NT2/D1 (cell line): ENCODE measurements at regions not wholly inside any gene's neighbourhood (a gene's known extent, or its start where the extent isn't known, plus 50 kb on each side); places are given as distances from the start of the nearest gene placed in this dataset.

Experiments used
- DNase-seq: peaks from one replicate; pipeline ENCODE4 v3.0.0-alpha.2; 2011; ENCODE audit warnings: low read depth, low spot score
- H3K27me3 ChIP-seq: 2 replicates; pipeline ENCODE4 v1.6.0; 2011; ENCODE audit warnings: mild to moderate bottlenecking; ENCODE audit not compliant: insufficient read length, insufficient read depth
- H3K36me3 ChIP-seq: 2 replicates; pipeline ENCODE4 v1.6.1; 2011; ENCODE audit warnings: mild to moderate bottlenecking, low read length, mixed read lengths; ENCODE audit not compliant: insufficient read depth, insufficient read length
- H3K4me1 ChIP-seq: 2 replicates; pipeline ENCODE4 v1.5.1; 2011; ENCODE audit not compliant: insufficient read depth, insufficient read length
- H3K4me3 ChIP-seq: 2 replicates; pipeline ENCODE4 v1.5.1; 2011; ENCODE audit warnings: low read depth; ENCODE audit not compliant: insufficient read length
- H3K9ac ChIP-seq: 2 replicates; pipeline ENCODE4 v1.6.0; 2011; ENCODE audit warnings: low read depth; ENCODE audit not compliant: insufficient read length
- H3K9me3 ChIP-seq: 2 replicates; pipeline ENCODE4 v1.5.1; 2011; ENCODE audit warnings: mild to moderate bottlenecking, low read length; ENCODE audit not compliant: insufficient read depth
- SUZ12 ChIP-seq: IDR thresholded peaks from 2 replicates; pipeline ENCODE4 v1.6.1; 2011; ENCODE audit not compliant: insufficient read length, insufficient read depth; ENCODE audit errors: extremely low read depth
- YY1 ChIP-seq: IDR thresholded peaks from 2 replicates; pipeline ENCODE4 v1.6.1; 2011; ENCODE audit not compliant: insufficient read length, insufficient read depth
- ZNF274 ChIP-seq: IDR thresholded peaks from 2 replicates; pipeline ENCODE4 v1.6.1; 2011; ENCODE audit warnings: mild to moderate bottlenecking, low read depth, low read length

DNA sequence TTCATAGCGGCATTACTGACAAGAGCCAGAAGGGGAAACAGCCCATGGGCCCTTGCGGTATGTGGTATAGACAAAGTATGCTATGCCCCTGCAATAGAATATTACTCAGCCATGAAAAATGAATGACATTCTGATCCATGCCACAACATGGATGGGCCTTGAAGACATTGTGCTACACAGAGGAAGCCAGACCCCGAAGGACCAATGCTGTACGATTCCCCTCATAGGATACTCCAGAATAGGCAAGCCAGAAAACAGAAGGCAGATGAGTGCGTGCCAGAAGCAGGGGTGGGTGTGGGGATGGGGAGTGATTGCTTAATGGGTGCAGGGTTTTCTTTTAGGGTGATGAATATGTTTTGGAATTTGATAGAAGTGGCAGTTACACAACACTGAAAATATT lies 342.0 kb downstream of the TEX29 start:
- DNase-seq, result no peak
- Histone ChIP-seq H3K9me3 (no peaks in the 10 kb centered on the region), H3K27me3 (no peaks in the 10 kb centered on the region), H3K4me3 (no peak overlapping the region), H3K36me3 (no peaks in the 10 kb centered on the region), H3K9ac (no peak overlapping the region), H3K4me1 (peaks cover 3% of the 10 kb centered on the region)
- TF ChIP-seq ZNF274 (no peak), SUZ12 (no peak), YY1 (no peak)

DNA sequence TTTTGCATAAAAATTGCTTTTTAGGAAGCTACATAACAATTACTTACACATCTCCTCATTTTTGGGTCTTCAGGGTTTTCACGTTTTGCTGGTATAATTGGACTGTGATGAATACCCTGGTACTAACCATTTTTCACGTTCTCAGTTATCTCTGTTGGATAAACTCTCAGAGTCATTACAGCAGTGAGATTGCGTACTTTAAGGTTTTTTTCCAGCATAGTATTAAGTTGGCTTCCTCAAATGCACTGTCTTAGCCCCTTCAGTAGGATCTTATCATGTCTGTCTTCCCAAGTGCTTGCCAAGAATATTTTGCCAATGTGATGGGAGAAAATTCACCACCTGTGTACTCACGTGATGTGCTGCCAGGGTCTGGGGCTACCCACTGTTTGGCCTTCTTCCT lies 342.5 kb downstream of the TEX29 start:
- no peak for TF ChIP-seq SUZ12
- no peak for TF ChIP-seq ZNF274
- no peak for TF ChIP-seq YY1
- H3K27me3 ChIP-seq, result no peaks in the 10 kb centered on the region
- DNase-seq, result no peak

DNA sequence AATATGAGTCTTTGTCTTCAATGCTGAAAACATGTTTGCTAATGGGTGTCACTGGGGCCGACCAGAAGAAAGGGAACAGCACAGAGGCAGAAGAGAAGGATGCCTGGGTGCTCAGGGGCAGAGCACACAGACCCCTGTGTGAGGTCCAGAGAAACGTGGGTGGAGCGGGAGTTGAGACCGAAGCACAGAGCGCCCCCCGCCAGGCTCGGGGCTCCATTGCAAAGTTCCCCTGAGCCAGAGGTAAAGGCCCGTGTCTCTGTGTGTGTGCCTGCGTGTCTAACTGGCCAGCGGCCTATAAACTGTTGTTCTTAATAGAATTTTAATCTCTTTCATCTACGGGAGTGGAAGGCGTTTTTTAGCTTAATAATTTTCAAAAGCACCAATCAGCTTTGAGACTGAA lies 343.1 kb downstream of the TEX29 start:
- no peaks in the 10 kb centered on the region for H3K9me3 ChIP-seq
- H3K4me1 ChIP-seq, result peaks cover 3% of the 10 kb centered on the region
- H3K4me3 ChIP-seq, result no peak overlapping the region
- DNase-seq, result no peak
- H3K27me3 ChIP-seq, result no peaks in the 10 kb centered on the region
- TF ChIP-seq SUZ12 (no peak), YY1 (no peak), ZNF274 (no peak)
- no peaks in the 10 kb centered on the region for H3K36me3 ChIP-seq
- no peak overlapping the region for H3K9ac ChIP-seq

More for the DNA sequence above, 342.5 kb downstream of the TEX29 start:
- H3K9ac ChIP-seq, result no peak overlapping the region
- H3K36me3 ChIP-seq, result no peaks in the 10 kb centered on the region
- H3K9me3 ChIP-seq, result no peaks in the 10 kb centered on the region
- peaks cover 3% of the 10 kb centered on the region for H3K4me1 ChIP-seq
- H3K4me3 ChIP-seq, result no peak overlapping the region

DNA sequence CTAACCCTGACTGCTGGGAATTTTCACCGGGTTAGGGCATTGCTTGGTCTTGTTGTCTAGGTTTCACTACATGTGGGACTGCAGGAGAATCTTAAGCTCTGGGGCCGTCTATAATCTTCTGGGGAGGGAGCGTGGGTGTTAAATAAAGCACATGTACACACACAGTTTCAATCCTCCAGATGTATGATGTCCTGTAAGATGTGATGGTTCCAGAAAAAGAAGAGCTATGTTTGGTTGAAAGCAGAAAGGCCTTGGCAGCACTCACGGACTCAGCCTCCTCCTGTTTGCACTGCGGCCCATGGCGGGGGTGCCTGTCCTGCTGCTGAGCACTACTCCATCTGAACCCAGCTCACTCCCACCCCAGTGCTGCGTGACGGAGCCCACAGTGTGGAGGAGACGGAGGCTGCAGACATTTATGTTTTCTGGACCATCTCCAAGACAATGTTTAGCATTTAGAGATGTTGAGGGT lies 343.5 kb downstream of the TEX29 start:
- Histone ChIP-seq H3K9me3 (no peaks in the 10 kb centered on the region), H3K4me3 (no peak overlapping the region), H3K27me3 (no peaks in the 10 kb centered on the region), H3K9ac (no peak overlapping the region), H3K4me1 (peaks cover 3% of the 10 kb centered on the region), H3K36me3 (no peaks in the 10 kb centered on the region)
- no peak for DNase-seq
- TF ChIP-seq ZNF274, result no peak
- TF ChIP-seq YY1, result no peak
- TF ChIP-seq SUZ12, result no peak

DNA sequence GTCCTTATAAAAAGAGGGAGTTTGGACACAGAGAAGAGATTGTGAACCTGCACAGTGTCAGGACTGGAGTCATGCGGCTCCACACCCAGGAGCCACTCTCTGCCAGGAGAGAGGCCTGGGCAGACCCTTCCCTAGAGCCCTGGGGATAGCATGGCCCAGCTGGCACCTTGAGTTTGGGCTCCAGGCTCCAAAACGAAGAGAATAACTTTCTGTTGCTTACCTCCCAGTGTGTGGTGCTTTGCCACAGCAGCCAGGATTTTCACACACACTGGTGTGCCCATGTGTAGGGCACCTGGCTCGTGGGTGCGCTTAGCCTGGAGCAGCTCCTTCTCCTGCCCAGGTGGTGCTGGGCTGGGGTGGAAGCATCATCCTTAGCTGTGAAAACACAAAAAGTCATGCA lies 344.3 kb downstream of the TEX29 start:
- Histone ChIP-seq H3K27me3 (no peaks in the 10 kb centered on the region), H3K4me1 (no peaks in the 10 kb centered on the region), H3K36me3 (no peaks in the 10 kb centered on the region), H3K4me3 (no peak overlapping the region), H3K9me3 (no peaks in the 10 kb centered on the region), H3K9ac (no peak overlapping the region)
- TF ChIP-seq SUZ12 (no peak), ZNF274 (no peak), YY1 (no peak)
- no peak for DNase-seq

DNA sequence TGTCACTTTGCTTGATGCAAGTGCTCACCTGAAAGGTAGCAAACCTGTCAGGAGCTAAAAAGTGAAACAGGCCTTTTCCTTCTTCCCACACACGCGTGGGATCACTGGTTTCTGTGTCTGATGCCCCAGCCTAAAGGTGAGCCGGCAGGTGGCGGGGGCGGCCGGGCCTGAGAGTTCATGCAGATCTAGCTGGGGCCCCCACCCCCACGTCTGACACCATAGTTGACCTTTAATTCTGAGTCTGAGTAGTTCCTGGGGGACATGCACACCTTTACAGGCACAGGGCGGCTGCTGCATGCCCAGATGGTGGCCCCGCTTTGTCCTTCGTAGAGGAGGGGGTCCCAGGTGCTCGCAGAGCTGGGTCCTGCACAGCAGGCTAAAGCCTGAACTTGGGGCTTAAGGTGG lies 345.3 kb downstream of the TEX29 start:
- TF ChIP-seq SUZ12, result no peak
- TF ChIP-seq ZNF274, result no peak
- TF ChIP-seq YY1, result no peak
- Histone ChIP-seq H3K36me3 (no peaks in the 10 kb centered on the region), H3K4me3 (no peak overlapping the region), H3K27me3 (no peaks in the 10 kb centered on the region), H3K4me1 (no peaks in the 10 kb centered on the region), H3K9ac (no peak overlapping the region), H3K9me3 (no peaks in the 10 kb centered on the region)
- no peak for DNase-seq

DNA sequence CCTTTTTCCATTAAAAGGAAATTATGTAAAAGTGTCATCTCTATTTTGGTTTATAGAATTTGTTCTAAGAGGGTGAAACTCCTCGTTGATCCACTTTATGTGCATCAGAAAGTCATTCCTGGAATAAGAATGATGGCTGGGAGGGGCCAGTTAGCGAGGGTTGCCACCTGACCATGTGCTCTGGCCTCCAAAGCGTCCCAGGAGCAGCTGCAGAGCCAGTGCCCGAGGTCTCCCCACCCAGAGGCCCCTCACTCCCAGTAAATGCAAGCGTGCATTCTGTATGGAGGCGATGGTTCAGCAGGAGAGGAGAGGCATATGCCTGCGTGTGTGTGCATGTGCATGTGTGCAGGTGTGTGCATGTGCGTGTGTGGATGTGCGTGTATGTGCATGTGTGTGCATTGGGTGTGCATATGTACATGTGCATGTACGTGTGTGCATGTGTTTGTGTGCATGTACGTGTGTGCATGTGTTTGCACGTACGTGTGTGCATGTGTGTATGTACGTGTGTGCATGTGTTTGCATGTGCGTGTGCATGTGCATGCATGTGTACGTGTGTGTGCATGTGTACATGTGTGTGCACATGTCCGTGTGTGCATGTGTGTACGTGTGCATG lies 345.8 kb downstream of the TEX29 start:
- H3K27me3 ChIP-seq, result no peaks in the 10 kb centered on the region
- H3K4me1 ChIP-seq, result no peaks in the 10 kb centered on the region
- no peak overlapping the region for H3K9ac ChIP-seq
- no peak for DNase-seq
- no peaks in the 10 kb centered on the region for H3K9me3 ChIP-seq
- H3K4me3 ChIP-seq, result no peak overlapping the region
- TF ChIP-seq SUZ12, result no peak
- H3K36me3 ChIP-seq, result no peaks in the 10 kb centered on the region
